ENCODE measurements at regions not wholly inside any gene's neighbourhood (a gene's known extent, or its start where the extent isn't known, plus 50 kb on each side); places are given as distances from the start of the nearest gene placed in this dataset.

GRCh38 chr12:111141205-111141604 lies 220.8 kb upstream of the MYL2 start:
- TF ChIP-seq CTCF (IDR thresholded peaks at IDR 0.05 in 2 of 3, conservative IDR thresholded peaks at IDR 0.05 in 1 of 3; ENCODE audit: borderline replicate concordance in 1 of 3, insufficient read depth in 1 of 3, low read depth in 2 of 3, low read length in 2 of 3) (no peak), RAD21 (IDR thresholded peaks at IDR 0.05; ENCODE audit: low read depth) (no peak), REST (IDR thresholded peaks at IDR 0.05; ENCODE audit: low read depth) (no peak), YY1 (IDR thresholded peaks at IDR 0.05; ENCODE audit: extremely low read depth, insufficient replicate concordance, low read depth, low read length) (no peak)
